ENCODE measurements at regions not wholly inside any gene's neighbourhood (a gene's known extent, or its start where the extent isn't known, plus 50 kb on each side); places are given as distances from the start of the nearest gene placed in this dataset.

DNA sequence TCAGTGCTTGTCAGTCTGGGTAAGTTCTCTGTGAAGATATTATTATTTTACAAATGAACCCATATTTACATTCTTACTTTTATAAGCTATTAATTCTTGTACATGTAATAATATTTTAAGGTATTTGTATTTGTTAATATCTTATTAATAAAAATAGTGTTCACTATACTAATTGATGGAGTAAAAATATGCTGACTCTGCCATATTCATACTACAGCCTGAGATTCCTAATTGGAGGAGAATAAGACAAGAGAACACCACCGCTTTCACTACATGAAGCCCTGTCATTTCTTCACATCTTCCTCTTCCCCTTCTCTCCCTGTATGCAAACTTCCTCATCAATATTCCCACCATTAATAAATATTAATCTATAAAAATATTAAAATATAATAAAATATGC is 167.6 kb upstream of the TUSC1 start:
- no peak for DNase-seq
- no peaks in the 10 kb centered on the region for H3K4me1 ChIP-seq
- H3K36me3 ChIP-seq: no peaks in the 10 kb centered on the region
- H3K4me3 ChIP-seq: no peak overlapping the region
- H3K27me3 ChIP-seq: no peaks in the 10 kb centered on the region
- no peak for TF ChIP-seq POLR2A (IDR thresholded peaks at IDR 0.05)
- TF ChIP-seq, protein P1, sequence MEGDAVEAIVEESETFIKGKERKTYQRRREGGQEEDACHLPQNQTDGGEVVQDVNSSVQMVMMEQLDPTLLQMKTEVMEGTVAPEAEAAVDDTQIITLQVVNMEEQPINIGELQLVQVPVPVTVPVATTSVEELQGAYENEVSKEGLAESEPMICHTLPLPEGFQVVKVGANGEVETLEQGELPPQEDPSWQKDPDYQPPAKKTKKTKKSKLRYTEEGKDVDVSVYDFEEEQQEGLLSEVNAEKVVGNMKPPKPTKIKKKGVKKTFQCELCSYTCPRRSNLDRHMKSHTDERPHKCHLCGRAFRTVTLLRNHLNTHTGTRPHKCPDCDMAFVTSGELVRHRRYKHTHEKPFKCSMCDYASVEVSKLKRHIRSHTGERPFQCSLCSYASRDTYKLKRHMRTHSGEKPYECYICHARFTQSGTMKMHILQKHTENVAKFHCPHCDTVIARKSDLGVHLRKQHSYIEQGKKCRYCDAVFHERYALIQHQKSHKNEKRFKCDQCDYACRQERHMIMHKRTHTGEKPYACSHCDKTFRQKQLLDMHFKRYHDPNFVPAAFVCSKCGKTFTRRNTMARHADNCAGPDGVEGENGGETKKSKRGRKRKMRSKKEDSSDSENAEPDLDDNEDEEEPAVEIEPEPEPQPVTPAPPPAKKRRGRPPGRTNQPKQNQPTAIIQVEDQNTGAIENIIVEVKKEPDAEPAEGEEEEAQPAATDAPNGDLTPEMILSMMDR (IDR thresholded peaks at IDR 0.05): no peak
- H3K27ac ChIP-seq: no peak overlapping the region
- no peaks in the 10 kb centered on the region for H3K9me3 ChIP-seq
- intact Hi-C loops (cut with DNase I; ENCODE audit: low total_unique reads): no loop called here

DNA sequence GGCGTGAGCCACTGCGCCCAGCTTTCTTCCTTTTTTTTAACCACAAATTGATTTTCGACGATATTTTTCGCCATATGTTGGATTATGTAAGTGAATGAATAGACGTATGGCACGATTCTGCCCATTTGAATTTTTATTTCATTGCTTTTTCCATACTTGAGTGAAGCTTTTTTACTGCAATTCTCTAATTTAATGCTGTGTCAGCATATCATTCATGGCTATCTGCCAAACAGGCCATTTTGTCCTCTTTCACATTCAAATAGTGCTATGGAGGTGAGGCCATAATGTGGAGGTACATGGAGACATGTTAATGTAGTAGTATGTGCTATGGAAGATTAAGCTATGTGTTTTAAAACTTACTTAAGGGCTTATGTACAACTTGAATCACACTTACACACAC is 152.1 kb upstream of the TUSC1 start:
- Histone ChIP-seq H3K27ac (no peak overlapping the region), H3K4me3 (no peak overlapping the region), H3K36me3 (no peaks in the 10 kb centered on the region), H3K9me3 (no peaks in the 10 kb centered on the region), H3K4me1 (no peaks in the 10 kb centered on the region), H3K27me3 (no peaks in the 10 kb centered on the region)
- no peak for TF ChIP-seq POLR2A (IDR thresholded peaks at IDR 0.05)
- TF ChIP-seq, protein P1 (IDR thresholded peaks at IDR 0.05): no peak
- intact Hi-C loops (cut with DNase I; ENCODE audit: low total_unique reads): no loop called here
- DNase-seq: no peak

DNA sequence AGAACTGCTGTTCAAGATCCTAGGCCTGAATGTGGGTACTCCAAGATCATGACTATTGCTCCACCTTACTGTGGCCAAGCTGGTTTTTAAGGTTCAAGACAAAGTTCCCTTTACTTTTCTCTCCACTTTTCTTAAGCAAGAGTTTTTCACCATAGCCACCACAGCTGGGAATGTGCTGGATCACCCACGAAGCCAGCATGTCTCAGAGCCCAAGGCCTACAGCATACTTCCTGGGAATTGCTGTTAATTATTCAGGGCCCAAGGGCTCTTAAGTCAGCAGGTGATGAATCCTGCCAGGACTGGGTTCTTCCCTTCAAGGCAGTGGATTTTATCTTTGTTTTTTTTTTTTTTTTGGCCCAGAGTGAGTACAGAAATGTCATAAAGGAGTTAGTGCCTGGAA is 149.4 kb upstream of the TUSC1 start:
- no peak for DNase-seq
- Histone ChIP-seq H3K27me3 (no peaks in the 10 kb centered on the region), H3K27ac (no peak overlapping the region), H3K36me3 (no peaks in the 10 kb centered on the region), H3K4me1 (no peaks in the 10 kb centered on the region), H3K9me3 (no peaks in the 10 kb centered on the region), H3K4me3 (no peak overlapping the region)
- no peak for TF ChIP-seq POLR2A (IDR thresholded peaks at IDR 0.05)
- TF ChIP-seq, protein P1 (IDR thresholded peaks at IDR 0.05): no peak
- intact Hi-C loops (cut with DNase I; ENCODE audit: low total_unique reads): no loop called here

DNA sequence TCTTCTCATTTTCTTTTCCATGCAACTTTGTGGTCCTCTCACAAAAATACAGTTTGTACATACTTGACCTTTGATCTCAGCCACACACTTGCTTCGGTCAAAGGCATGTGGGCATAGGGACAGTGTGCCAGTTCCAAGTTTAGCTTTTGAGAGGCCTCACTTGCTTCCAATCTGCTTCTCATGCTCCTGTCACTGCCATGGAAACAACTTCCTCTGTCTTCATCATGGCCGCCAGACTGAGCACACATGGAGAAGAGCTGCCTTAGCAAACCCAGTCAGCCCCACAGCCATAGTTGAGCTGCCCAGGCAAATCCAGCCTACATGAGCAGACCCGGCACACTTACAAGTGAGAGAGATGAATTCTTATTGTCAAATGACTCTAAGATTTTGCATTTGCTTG is 138.2 kb upstream of the TUSC1 start:
- no peak for DNase-seq
- no peak overlapping the region for H3K4me3 ChIP-seq
- H3K36me3 ChIP-seq: no peaks in the 10 kb centered on the region
- H3K27me3 ChIP-seq: no peaks in the 10 kb centered on the region
- intact Hi-C loops (cut with DNase I; ENCODE audit: low total_unique reads): no loop called here
- no peaks in the 10 kb centered on the region for H3K9me3 ChIP-seq
- H3K4me1 ChIP-seq: no peaks in the 10 kb centered on the region
- TF ChIP-seq POLR2A (IDR thresholded peaks at IDR 0.05): no peak
- TF ChIP-seq, protein P1 (IDR thresholded peaks at IDR 0.05): no peak
- H3K27ac ChIP-seq: no peak overlapping the region

DNA sequence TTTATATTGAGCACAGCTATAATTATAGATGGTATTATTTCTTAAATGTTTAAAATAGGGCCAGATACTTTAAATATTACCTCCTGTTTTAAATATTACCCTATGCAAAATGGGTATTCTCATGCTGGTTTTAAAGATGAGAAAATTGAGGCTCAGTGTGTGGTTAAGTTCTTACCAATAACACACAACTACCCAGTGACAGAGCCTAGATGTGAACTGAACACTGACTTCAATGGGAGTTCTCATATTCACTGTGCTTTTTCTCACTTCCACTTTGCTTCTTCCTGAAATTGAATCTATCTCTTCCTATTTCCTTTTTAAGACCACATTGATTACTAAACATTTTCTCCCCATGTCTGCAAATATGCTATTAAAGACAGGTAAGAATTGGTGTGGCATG is 135.8 kb upstream of the TUSC1 start:
- TF ChIP-seq, protein P1 (IDR thresholded peaks at IDR 0.05): no peak
- no peak for TF ChIP-seq POLR2A (IDR thresholded peaks at IDR 0.05)
- H3K9me3 ChIP-seq: no peaks in the 10 kb centered on the region
- intact Hi-C loops (cut with DNase I; ENCODE audit: low total_unique reads): no loop called here

More for the DNA sequence above, 135.8 kb upstream of the TUSC1 start:
- Histone ChIP-seq H3K36me3 (no peaks in the 10 kb centered on the region), H3K27ac (no peak overlapping the region), H3K27me3 (no peaks in the 10 kb centered on the region), H3K4me3 (no peak overlapping the region), H3K4me1 (no peaks in the 10 kb centered on the region)
- no peak for DNase-seq
